GM18502 (cell line): ENCODE measurements at regions not wholly inside any gene's neighbourhood (a gene's known extent, or its start where the extent isn't known, plus 50 kb on each side); places are given as distances from the start of the nearest gene placed in this dataset.

Source experiments
- ATAC-seq: cut with Tn5 transposase; IDR thresholded peaks from one replicate; pipeline ENCODE4 v1.9.1; 2021; ENCODE audit warnings: mild to moderate bottlenecking; ENCODE audit not compliant: unreplicated experiment, poor library complexity

- no peak for ATAC-seq
Observed at GRCh38 chr4:126821152-126821551, 811.6 kb upstream of the INTU start.

GRCh38 chr4:126825083-126825482 is 807.7 kb upstream of the INTU start:
- no peak for ATAC-seq

- ATAC-seq: no peak
Observed at GRCh38 chr4:126827669-126828068, 805.1 kb upstream of the INTU start.

- no peak for ATAC-seq
Observed at GRCh38 chr4:126834854-126835253, 797.9 kb upstream of the INTU start.

DNA sequence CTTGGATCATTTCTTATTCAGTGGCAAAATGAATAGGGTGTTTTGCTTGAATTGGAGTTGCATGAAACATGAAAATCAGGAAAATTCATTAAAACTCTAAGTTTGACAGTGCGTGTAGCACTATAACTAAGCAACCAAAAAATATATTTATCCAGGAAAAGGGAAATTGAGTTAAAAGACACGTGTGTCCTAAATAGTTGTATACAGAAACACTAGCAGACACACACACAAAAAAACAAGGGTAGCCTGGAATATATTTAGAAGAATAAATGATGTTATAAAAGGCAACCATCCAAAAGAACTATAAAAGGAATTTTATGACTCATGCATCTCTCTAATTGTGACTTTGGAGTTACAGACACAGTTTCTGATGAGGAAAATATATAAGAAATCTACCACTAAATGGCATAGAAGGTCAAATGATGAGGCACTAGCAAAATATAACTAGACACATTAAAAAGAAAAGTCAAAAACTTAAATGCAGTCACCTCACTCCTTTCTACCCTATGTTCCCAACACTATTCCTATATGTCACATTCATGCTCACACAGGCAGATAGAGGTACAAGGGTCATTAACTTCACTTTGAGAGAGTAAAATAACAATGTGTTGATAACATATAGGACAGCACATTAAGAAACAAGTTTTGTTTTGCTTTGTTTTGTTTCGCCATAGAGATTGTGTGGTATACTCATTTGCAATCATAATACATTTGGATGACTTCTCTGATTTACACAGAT is 793.6 kb upstream of the INTU start:
- no peak for ATAC-seq

GRCh38 chr4:126843492-126844067 is 789.2 kb upstream of the INTU start:
- no peak for ATAC-seq

- ATAC-seq: no peak
Observed at GRCh38 chr4:126850286-126850685, 782.5 kb upstream of the INTU start.

DNA sequence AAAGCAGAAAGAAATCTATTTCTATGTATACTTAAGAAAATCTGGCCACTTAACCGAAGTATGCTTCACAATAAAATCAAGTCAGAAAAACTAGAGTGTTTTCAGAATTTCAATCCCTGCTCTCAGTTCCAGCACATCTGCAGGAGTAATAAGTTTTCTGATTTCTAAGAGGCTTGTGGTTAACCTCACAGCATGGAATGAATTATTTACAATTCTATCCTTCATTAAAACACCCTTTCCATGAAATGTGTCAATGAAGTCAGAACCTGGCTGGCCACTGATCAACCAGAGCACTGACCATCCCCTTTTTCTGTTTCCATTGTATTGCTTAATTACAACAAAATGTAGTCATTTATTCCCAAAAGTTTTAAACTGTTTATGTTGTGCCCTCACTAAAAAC is 781.4 kb upstream of the INTU start:
- ATAC-seq: no peak

GRCh38 chr4:126853715-126854114 is 779.0 kb upstream of the INTU start:
- ATAC-seq: no peak

- ATAC-seq: no peak
Observed at GRCh38 chr4:126856906-126857305, 775.9 kb upstream of the INTU start.

- no peak for ATAC-seq
Observed at GRCh38 chr4:126859314-126859713, 773.4 kb upstream of the INTU start.

- no peak for ATAC-seq
Observed at GRCh38 chr4:126859872-126860271, 772.9 kb upstream of the INTU start.

DNA sequence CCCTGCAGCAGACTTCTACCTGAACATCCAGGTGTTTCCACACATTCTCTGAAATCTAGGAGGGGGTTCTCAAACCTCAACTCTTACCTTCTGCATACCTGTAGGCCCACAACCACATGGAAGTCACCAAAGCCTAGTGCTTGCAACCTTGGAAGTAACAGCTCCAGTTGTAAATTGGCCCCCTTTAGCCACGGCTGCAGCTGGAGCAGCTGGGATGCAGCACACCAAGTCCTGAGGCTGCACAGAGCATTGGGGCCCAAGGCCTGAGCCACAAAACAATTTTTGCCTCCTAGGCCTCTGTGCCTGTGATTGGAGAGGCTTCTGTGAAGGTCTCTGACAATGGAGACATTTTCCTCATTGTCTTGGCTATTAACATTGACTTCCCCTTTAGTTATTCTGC is 772.4 kb upstream of the INTU start:
- ATAC-seq: no peak

GRCh38 chr4:126869967-126870366 is 762.8 kb upstream of the INTU start:
- ATAC-seq: no peak

DNA sequence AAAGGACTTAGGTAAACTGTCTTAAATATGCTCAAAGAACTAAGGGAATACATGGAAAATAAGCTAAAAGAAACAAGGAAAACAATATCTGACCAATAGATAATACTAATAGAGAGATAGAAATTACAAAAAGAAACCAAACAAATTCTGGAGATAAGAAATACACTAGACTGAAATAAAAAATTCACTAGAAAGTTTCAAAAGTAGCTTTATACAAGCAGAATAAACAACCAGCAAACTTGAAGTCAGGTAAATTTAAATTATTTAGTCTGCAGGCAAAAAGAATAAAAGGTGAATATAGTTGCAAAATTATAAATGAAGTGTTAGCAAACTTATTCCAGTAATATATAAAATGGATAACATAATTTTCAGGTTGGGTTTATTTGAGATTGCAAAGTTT is 760.9 kb upstream of the INTU start:
- no peak for ATAC-seq

GRCh38 chr4:126874533-126874932 is 758.2 kb upstream of the INTU start:
- ATAC-seq: no peak

DNA sequence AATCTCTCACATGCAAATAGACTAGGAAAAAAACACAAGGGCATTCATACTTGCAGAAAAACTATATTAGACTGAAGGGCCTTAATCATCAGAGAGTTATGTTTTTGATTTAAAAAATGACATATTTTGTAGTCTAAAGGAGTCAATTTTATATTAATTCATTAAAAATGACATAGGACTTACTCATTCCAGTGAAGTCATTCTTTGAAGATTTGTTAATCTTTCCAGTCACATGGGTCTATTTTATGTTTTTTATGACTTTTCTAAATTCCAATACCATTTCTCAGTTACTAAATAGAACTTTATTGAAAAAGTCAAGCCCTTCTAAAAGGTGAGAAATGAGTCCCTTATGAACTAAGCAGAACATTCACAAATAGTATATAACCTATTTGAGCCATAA is 743.8 kb upstream of the INTU start:
- no peak for ATAC-seq

GRCh38 chr4:126890383-126890782 is 742.4 kb upstream of the INTU start:
- ATAC-seq: no peak

DNA sequence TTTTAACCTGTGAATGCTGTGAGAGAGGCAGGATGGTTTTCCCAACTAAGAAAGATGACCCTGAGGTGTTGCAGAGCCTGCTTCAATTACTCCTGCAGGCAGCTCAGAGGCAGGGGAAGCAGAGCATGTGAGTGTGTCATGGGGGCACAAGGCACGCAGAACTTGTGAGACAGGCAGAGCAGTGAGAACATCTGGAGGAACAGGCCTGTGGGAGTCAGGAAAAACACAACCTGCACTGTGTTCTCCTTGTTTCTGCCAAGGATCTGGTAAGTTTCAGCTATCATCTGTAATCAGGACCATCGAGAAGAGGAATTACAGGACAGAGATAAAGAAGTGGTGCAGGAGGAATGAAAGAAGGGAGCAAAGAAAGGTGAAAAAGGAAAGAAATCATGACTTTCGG is 741.8 kb upstream of the INTU start:
- ATAC-seq: no peak

DNA sequence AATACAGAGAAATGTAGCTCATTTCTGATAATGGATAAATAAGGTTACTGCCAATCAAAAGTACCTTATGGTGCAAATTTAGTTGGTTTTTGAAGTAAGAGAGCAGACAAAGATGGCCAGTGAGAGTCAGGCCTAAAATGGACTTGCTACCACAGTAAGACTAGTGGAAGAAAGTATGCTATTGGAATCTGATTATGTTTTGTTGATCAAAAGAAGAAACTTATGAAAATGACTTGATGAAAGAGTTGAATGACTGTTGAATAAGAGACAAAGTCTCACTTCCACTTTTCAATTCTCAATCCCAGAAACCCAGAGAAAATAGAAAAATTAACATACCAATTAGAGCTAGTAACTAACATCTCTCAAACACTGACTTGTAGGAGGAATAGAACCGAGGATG is 737.8 kb upstream of the INTU start:
- ATAC-seq: no peak

GRCh38 chr4:126895988-126896570 is 736.7 kb upstream of the INTU start:
- ATAC-seq: no peak

GRCh38 chr4:126897038-126897437 is 735.7 kb upstream of the INTU start:
- no peak for ATAC-seq
